Liver (tissue), 3 donors: ENCODE measurements at regions not wholly inside any gene's neighbourhood (a gene's known extent, or its start where the extent isn't known, plus 50 kb on each side); places are given as distances from the start of the nearest gene placed in this dataset.

Experiments
- CTCF ChIP-seq: fragments of 150-350 bp; IDR thresholded peaks from 2 replicates; pipeline ENCODE4 v1.5.1; 2017; ENCODE audit warnings: improper control_type of control experiment, low read depth, low read length; ENCODE audit not compliant: missing input control
- FOXA1 ChIP-seq: IDR thresholded peaks from 2 replicates; pipeline ENCODE4 v1.6.1; 2016; ENCODE audit warnings: antibody characterized with exemption
- GABPA ChIP-seq, 2 donors: IDR thresholded peaks in 1 of 2; conservative IDR thresholded peaks in 1 of 2; 2 replicates each; pipeline ENCODE4 v1.6.1; 2016; ENCODE audit warnings: antibody characterized with exemption in 2 of 2, mild to moderate bottlenecking in 1 of 2, moderate library complexity in 1 of 2
- JUND ChIP-seq, 2 donors: IDR thresholded peaks; 2 replicates each; pipeline ENCODE4 v1.6.1; 2016; ENCODE audit warnings: antibody characterized with exemption in 2 of 2
- MAX ChIP-seq: IDR thresholded peaks from 2 replicates; pipeline ENCODE4 v1.6.1; 2016; ENCODE audit warnings: antibody characterized with exemption
- RAD21 ChIP-seq, 2 donors: IDR thresholded peaks; 2 replicates each; pipeline ENCODE4 v1.6.1; 2016; ENCODE audit warnings: antibody characterized with exemption in 2 of 2, mild to moderate bottlenecking in 2 of 2
- REST ChIP-seq: IDR thresholded peaks from 2 replicates; pipeline ENCODE4 v1.6.1; 2016; ENCODE audit warnings: antibody characterized with exemption, mild to moderate bottlenecking
- TAF1 ChIP-seq: conservative IDR thresholded peaks from 2 replicates; pipeline ENCODE4 v1.6.1; 2016; ENCODE audit warnings: antibody characterized with exemption, mild to moderate bottlenecking
- donor health status: healthy.
- donor health status: healthy.

- no peak for TF ChIP-seq JUND (IDR thresholded peaks at IDR 0.05)
- TF ChIP-seq MAX = no peak
- no peak for TF ChIP-seq CTCF
- no peak for TF ChIP-seq TAF1
- no peak for TF ChIP-seq REST
- no peak for TF ChIP-seq RAD21 (IDR thresholded peaks at IDR 0.05)
- no peak for TF ChIP-seq GABPA (IDR thresholded peaks at IDR 0.05 in 1 of 2, conservative IDR thresholded peaks at IDR 0.05 in 1 of 2)
- TF ChIP-seq FOXA1 = no peak
These were observed 217.2 kb downstream of the ZNF516 start for GRCh38 chr18:76277801-76278200.
